HCT116 (cell line): ENCODE measurements at regions not wholly inside any gene's neighbourhood (a gene's known extent, or its start where the extent isn't known, plus 50 kb on each side); places are given as distances from the start of the nearest gene placed in this dataset.

Experiments used
- ATAC-seq: fragments of 200-7000 bp; cut with Tn5 transposase; 2 replicates; pipeline ENCODE4 v1.9.1; 2020; ENCODE audit warnings: mild to moderate bottlenecking, moderate library complexity
- BruUV-seq: library from RNA; stranded (reverse); fragments of 400-500 nt; replicated peaks from 2 replicates; lab custom pipeline; 2021; lab: Mats Ljungman, UMichigan
- CTCF ChIA-PET: fragments of 300-600 bp; sonication (Branson Sonifier 250); formaldehyde crosslinking; loops from one replicate; lab custom pipeline; 2021; ENCODE audit warnings: antibody characterized with exemption; lab: Charles Lee
- POLR2A ChIA-PET: fragments of 300-600, 350-600 bp; sonication (Branson Sonifier 250); formaldehyde crosslinking; loops from one replicate; lab custom pipeline; 2021; ENCODE audit warnings: antibody characterized with exemption; lab: Charles Lee
- RAD21 ChIA-PET, 2 experiments: fragments of 300-600 bp; sonication (Branson Sonifier 250); formaldehyde crosslinking; loops; one replicate each; lab custom pipeline; 2023; ENCODE audit warnings: low total read pairs in 2 of 2; ENCODE audit not compliant: uncharacterized antibody in 2 of 2, unreplicated experiment in 2 of 2, low non-redundant PET in 1 of 2; lab: Charles Lee
- DNase-seq: peaks from one replicate; pipeline ENCODE4 v3.0.0-alpha.2; 2010; ENCODE audit warnings: low read depth, low spot score
- H2AFZ ChIP-seq: fragments of 200-600 bp; shearing (Covaris generic), sonication (generic); 2 replicates; pipeline ENCODE4 v1.6.1; 2017; ENCODE audit warnings: low read depth, mixed run types, mixed read lengths, antibody characterized with exemption, low read length; ENCODE audit not compliant: poor library complexity, severe bottlenecking
- H3K27ac ChIP-seq: 2 replicates; pipeline ENCODE4 v1.5.1; 2012; ENCODE audit warnings: low read depth, low read length
- H3K27me3 ChIP-seq: fragments of 200-600 bp; sonication (generic); 2 replicates; pipeline ENCODE4 v1.6.1; 2016; ENCODE audit warnings: mixed run types, low read length, mixed read lengths; ENCODE audit not compliant: insufficient read depth
- H3K36me3 ChIP-seq, 2 experiments: fragments of 200-500 bp in 1 of 2; fragments of 200-600 bp in 1 of 2; sonication (Bioruptor generic) in 1 of 2; sonication (generic) in 1 of 2; 2 replicates each; pipeline versions ENCODE4 v1.5.1 to v1.6.1; 2014 to 2016; ENCODE audit warnings: low read length in 2 of 2, inconsistent platforms in 1 of 2, mixed read lengths in 1 of 2, mixed run types in 1 of 2; ENCODE audit not compliant: insufficient read depth in 2 of 2, control insufficient read depth in 1 of 2
- H3K4me1 ChIP-seq, 2 experiments: fragments of 200-600 bp in 1 of 2; sonication (generic) in 1 of 2; 2 replicates each; pipeline versions ENCODE4 v1.5.1 to v1.6.1; 2012 to 2017; ENCODE audit warnings: low read length in 2 of 2, inconsistent platforms in 1 of 2, mild to moderate bottlenecking in 1 of 2, mixed read lengths in 1 of 2, mixed run types in 1 of 2, moderate library complexity in 1 of 2; ENCODE audit not compliant: insufficient read depth in 2 of 2, control insufficient read depth in 1 of 2
- H3K4me2 ChIP-seq: fragments of 200-600 bp; sonication (generic); 2 replicates; pipeline ENCODE4 v1.6.1; 2017; ENCODE audit warnings: mixed run types, low read length, mixed read lengths
- H3K4me3 ChIP-seq, 2 experiments: fragments of 200-600 bp in 1 of 2; sonication (generic) in 1 of 2; replicated peaks in 1 of 2; 2 replicates each; pipeline ENCODE4 v1.5.1; 2011 to 2016; ENCODE audit warnings: low read length in 2 of 2, control low read depth in 1 of 2, low read depth in 1 of 2, mild to moderate bottlenecking in 1 of 2, mixed read lengths in 1 of 2, mixed run types in 1 of 2
- H3K79me2 ChIP-seq: fragments of 200-600 bp; sonication (generic); 2 replicates; pipeline ENCODE4 v1.6.1; 2017; ENCODE audit warnings: mild to moderate bottlenecking, mixed run types, low read length, moderate library complexity, mixed read lengths; ENCODE audit not compliant: insufficient read depth
- H3K9ac ChIP-seq: fragments of 200-600 bp; sonication (generic); 2 replicates; pipeline ENCODE4 v1.6.1; 2016; ENCODE audit warnings: low read length, mixed read lengths
- H3K9me2 ChIP-seq: fragments of 200-600 bp; sonication (generic), shearing (Covaris generic); 2 replicates; pipeline ENCODE4 v1.6.1; 2017; ENCODE audit warnings: mixed run types, mild to moderate bottlenecking, moderate library complexity; ENCODE audit not compliant: insufficient read depth
- H3K9me3 ChIP-seq, 2 experiments: fragments of 200-500 bp in 1 of 2; fragments of 200-600 bp in 1 of 2; sonication (Bioruptor generic) in 1 of 2; sonication (generic) in 1 of 2; 2 replicates each; pipeline ENCODE4 v1.6.1; 2014 to 2017; ENCODE audit warnings: low read length in 2 of 2, mixed read lengths in 2 of 2, inconsistent platforms in 1 of 2, low read depth in 1 of 2, mild to moderate bottlenecking in 1 of 2, mixed run types in 1 of 2, moderate library complexity in 1 of 2; ENCODE audit not compliant: control insufficient read depth in 1 of 2, insufficient read depth in 1 of 2
- H4K20me1 ChIP-seq: fragments of 200-600 bp; sonication (generic), shearing (Covaris generic); 2 replicates; pipeline ENCODE4 v1.6.1; 2017; ENCODE audit warnings: mixed run types, mild to moderate bottlenecking, moderate library complexity; ENCODE audit not compliant: insufficient read depth
- CTCF ChIP-seq, 3 experiments: fragments of 200-600 bp in 1 of 3; sonication (generic) in 1 of 3; IDR thresholded peaks in 2 of 3; conservative IDR thresholded peaks in 1 of 3; 2 replicates each; pipeline ENCODE4 v1.5.1; 2012 to 2017; ENCODE audit warnings: low read depth in 2 of 3, low read length in 2 of 3, antibody characterized with exemption in 1 of 3, borderline replicate concordance in 1 of 3, control low read depth in 1 of 3, mild to moderate bottlenecking in 1 of 3, mixed read lengths in 1 of 3, mixed run types in 1 of 3, moderate library complexity in 1 of 3; ENCODE audit not compliant: insufficient read depth in 1 of 3
- EGR1 ChIP-seq: IDR thresholded peaks from 2 replicates; pipeline ENCODE4 v1.6.1; 2012; ENCODE audit warnings: low read depth
- ELF1 ChIP-seq: IDR thresholded peaks from 2 replicates; pipeline ENCODE4 v1.6.1; 2012; ENCODE audit warnings: low read depth, borderline replicate concordance
- EZH2phosphoT487 ChIP-seq: fragments of 200-600 bp; IDR thresholded peaks from 2 replicates; pipeline ENCODE4 v1.6.1; 2018; ENCODE audit warnings: antibody characterized with exemption, borderline replicate concordance
- FOSL1 ChIP-seq: IDR thresholded peaks from 2 replicates; pipeline ENCODE4 v1.6.1; 2012; ENCODE audit warnings: low read depth
- POLR2AphosphoS5 ChIP-seq: IDR thresholded peaks from 2 replicates; pipeline ENCODE4 v1.6.1; 2011; ENCODE audit warnings: mild to moderate bottlenecking, low read depth, low read length, moderate library complexity
- RAD21 ChIP-seq: IDR thresholded peaks from 2 replicates; pipeline ENCODE4 v1.6.1; 2012; ENCODE audit warnings: low read depth, mild to moderate bottlenecking
- REST ChIP-seq: IDR thresholded peaks from 2 replicates; pipeline ENCODE4 v1.6.1; 2012; ENCODE audit warnings: low read depth
- SIN3A ChIP-seq: IDR thresholded peaks from 2 replicates; pipeline ENCODE4 v1.6.1; 2012; ENCODE audit warnings: low read depth
- SRF ChIP-seq: IDR thresholded peaks from 2 replicates; pipeline ENCODE4 v1.6.1; 2012; ENCODE audit warnings: low read depth
- intact Hi-C: fragments of 100-400 bp; cut with micrococcal nuclease; formaldehyde crosslinking; loops from 2 replicates; pipeline ENCODE4 v1.10.0; 2022

- intact Hi-C loops = loop anchor here (5.0 to 10.0 kb wide), 2 partner anchors 62 to 120 kb away; partner anchors contain the start of gene IRF2
- H3K9ac ChIP-seq = no peak overlapping the region
Observed at GRCh38 chr4:184534511-184535391, 60.4 kb upstream of the IRF2 start.

More at GRCh38 chr4:184534511-184535391, 60.4 kb upstream of the IRF2 start:
- Histone ChIP-seq H3K4me1 (peaks cover 0 to 5% of the 10 kb centered on the region in 2 experiments; a peak in 1 of 4 replicates), H3K36me3 (no peaks in the 10 kb centered on the region), H3K4me3 (no peak overlapping the region), H3K27me3 (no peaks in the 10 kb centered on the region), H3K27ac (no peak overlapping the region), H3K79me2 (no peaks in the 10 kb centered on the region), H2AFZ (no peak overlapping the region), H3K4me2 (no peak overlapping the region), H3K9me3 (no peaks in the 10 kb centered on the region), H3K9me2 (no peaks in the 10 kb centered on the region), H4K20me1 (no peaks in the 10 kb centered on the region)
- ATAC-seq (no peak), DNase-seq (no peak)
- TF ChIP-seq POLR2AphosphoS5 (no peak), CTCF (IDR thresholded peaks at IDR 0.05 in 2 of 3, conservative IDR thresholded peaks at IDR 0.05 in 1 of 3; ENCODE audit: borderline replicate concordance in 1 of 3, insufficient read depth in 1 of 3, low read depth in 2 of 3, low read length in 2 of 3) (no peak), FOSL1 (no peak), RAD21 (no peak), SRF (no peak), EGR1 (no peak), EZH2phosphoT487 (no peak), SIN3A (no peak), ELF1 (no peak), REST (no peak)
- no TSS peak for BruUV-seq
- POLR2A ChIA-PET = no interaction called here
- CTCF ChIA-PET = no interaction called here
- RAD21 ChIA-PET = no interaction called here
